PC-3 (cell line): ENCODE measurements at regions not wholly inside any gene's neighbourhood (a gene's known extent, or its start where the extent isn't known, plus 50 kb on each side); places are given as distances from the start of the nearest gene placed in this dataset.

ENCODE experiments used
- CTCF ChIP-seq: fragments of 300-600 bp; sonication (generic); conservative IDR thresholded peaks from 2 replicates; pipeline ENCODE4 v1.5.1; 2017; ENCODE audit warnings: antibody characterized with exemption, low read depth, mild to moderate bottlenecking, low read length
- EZH2 ChIP-seq: fragments of 300-600 bp; sonication (generic); IDR thresholded peaks from one replicate; pipeline ENCODE4 v1.6.1; 2017; ENCODE audit warnings: antibody characterized with exemption, mild to moderate bottlenecking, low read length; ENCODE audit not compliant: unreplicated experiment
- EZH2phosphoT487 ChIP-seq: fragments of 300-600 bp; sonication (generic); IDR thresholded peaks from 2 replicates; pipeline ENCODE4 v1.6.1; 2018; ENCODE audit warnings: mild to moderate bottlenecking, antibody characterized with exemption, low read length, borderline replicate concordance

GRCh38 chr3:67920311-67920710 lies 265.9 kb upstream of the SUCLG2 start:
- no peak for TF ChIP-seq CTCF
- TF ChIP-seq EZH2phosphoT487 = no peak
- no peak for TF ChIP-seq EZH2
